ENCODE measurements at regions not wholly inside any gene's neighbourhood (a gene's known extent, or its start where the extent isn't known, plus 50 kb on each side); places are given as distances from the start of the nearest gene placed in this dataset.

GRCh38 chr18:72104851-72105250, 439.3 kb downstream of the CBLN2 start:
- no peak for DNase-seq (ENCODE audit: low spot score)
- no peak for FAIRE-seq
- in situ Hi-C loops (cut with HindIII; ENCODE audit: extremely low pct_ligation_motif_present, low pct_unique_long_range_greater_than_20kb), result no loop called here
- no peaks in the 10 kb centered on the region for H3K79me2 ChIP-seq (ENCODE audit: insufficient read depth, low read length)
- ATAC-seq, result no peak
- H3K9me3 ChIP-seq (ENCODE audit: low read length), result no peaks in the 10 kb centered on the region
- no TSS peak for BruUV-seq (replicated peaks)
- no peak overlapping the region for H3K4me2 ChIP-seq (ENCODE audit: low read depth, low read length)
- POLR2A ChIA-PET, result no interaction called here
- no peak overlapping the region for H3K9ac ChIP-seq (ENCODE audit: insufficient read depth, low read depth, low read length)
- WGBS (ENCODE audit: low lambda C conversion rate), result 10% methylated on average over 4 of the region's 4 CpGs
- H3K27ac ChIP-seq (ENCODE audit: extremely low read length, insufficient read depth, low read length), result no peak overlapping the region
- no peak overlapping the region for H2AFZ ChIP-seq (ENCODE audit: low read length)
- H3K36me3 ChIP-seq (replicated peaks in 1 of 2; ENCODE audit: control insufficient read depth in 1 of 2, insufficient read depth in 2 of 2, low read length in 2 of 2), result no peaks in the 10 kb centered on the region
- CTCF ChIA-PET (ENCODE audit: low intra/inter-chr PET ratio, low total read pairs), result no interaction called here
- H3K4me1 ChIP-seq (ENCODE audit: insufficient read depth, low read length), result no peaks in the 10 kb centered on the region
- no peaks in the 10 kb centered on the region for H3K27me3 ChIP-seq (ENCODE audit: control insufficient read depth in 1 of 2, insufficient read depth in 2 of 2, low read length in 2 of 2)
- H4K20me1 ChIP-seq (ENCODE audit: insufficient read depth, low read length), result no peaks in the 10 kb centered on the region
- no peak overlapping the region for H3K4me3 ChIP-seq (replicated peaks in 1 of 3; ENCODE audit: insufficient read depth in 1 of 3, low read depth in 2 of 3, low read length in 3 of 3)
- intact Hi-C loops (cut with micrococcal nuclease; ENCODE audit: unreplicated experiment), result no loop called here
- no peak for TF ChIP-seq ZBTB37 (CRISPR knock-in tag; IDR thresholded peaks at IDR 0.05)

- Histone ChIP-seq H3K36me3 (replicated peaks in 1 of 2; ENCODE audit: control insufficient read depth in 1 of 2, insufficient read depth in 2 of 2, low read length in 2 of 2) (no peaks in the 10 kb centered on the region), H3K27me3 (ENCODE audit: control insufficient read depth in 1 of 2, insufficient read depth in 2 of 2, low read length in 2 of 2) (no peaks in the 10 kb centered on the region), H3K79me2 (ENCODE audit: insufficient read depth, low read length) (no peaks in the 10 kb centered on the region), H3K9me3 (ENCODE audit: low read length) (0 out of 2 replicates have a peak, but pooled peaks cover 3% of the 10 kb centered on the region), H3K4me2 (ENCODE audit: low read depth, low read length) (no peak overlapping the region), H4K20me1 (ENCODE audit: insufficient read depth, low read length) (no peaks in the 10 kb centered on the region), H3K4me3 (replicated peaks in 1 of 3; ENCODE audit: insufficient read depth in 1 of 3, low read depth in 2 of 3, low read length in 3 of 3) (no peak overlapping the region), H2AFZ (ENCODE audit: low read length) (no peak overlapping the region), H3K27ac (ENCODE audit: extremely low read length, insufficient read depth, low read length) (no peak overlapping the region), H3K4me1 (ENCODE audit: insufficient read depth, low read length) (no peaks in the 10 kb centered on the region), H3K9ac (ENCODE audit: insufficient read depth, low read depth, low read length) (no peak overlapping the region)
- 0% methylated on average over 1 of the region's 2 CpGs for WGBS (ENCODE audit: low lambda C conversion rate)
- POLR2A ChIA-PET, result no interaction called here
- FAIRE-seq, result no peak
- no peak for ATAC-seq
- CTCF ChIA-PET (ENCODE audit: low intra/inter-chr PET ratio, low total read pairs), result no interaction called here
- no peak for DNase-seq (ENCODE audit: low spot score)
- no TSS peak for BruUV-seq (replicated peaks)
- in situ Hi-C loops (cut with HindIII; ENCODE audit: extremely low pct_ligation_motif_present, low pct_unique_long_range_greater_than_20kb) (no loop called here), intact Hi-C loops (cut with micrococcal nuclease; ENCODE audit: unreplicated experiment) (no loop called here)
- TF ChIP-seq ZNF180 (CRISPR knock-in tag; IDR thresholded peaks at IDR 0.05; ENCODE audit: borderline replicate concordance, low read depth), result no peak
- no peak for TF ChIP-seq AKAP8 (CRISPR knock-in tag; IDR thresholded peaks at IDR 0.05)
- no peak for TF ChIP-seq IRF2 (CRISPR knock-in tag; IDR thresholded peaks at IDR 0.05)
- no peak for TF ChIP-seq SIX1 (CRISPR knock-in tag; IDR thresholded peaks at IDR 0.05; ENCODE audit: borderline replicate concordance)
- no peak for TF ChIP-seq BCLAF1 (IDR thresholded peaks at IDR 0.05)
- TF ChIP-seq RXRB (CRISPR knock-in tag; IDR thresholded peaks at IDR 0.05; ENCODE audit: borderline replicate concordance), result no peak
- no peak for TF ChIP-seq PAX8 (CRISPR knock-in tag; IDR thresholded peaks at IDR 0.05; ENCODE audit: borderline replicate concordance)
- TF ChIP-seq DNMT1 (CRISPR knock-in tag; IDR thresholded peaks at IDR 0.05), result no peak
- no peak for TF ChIP-seq ZNF547 (CRISPR knock-in tag; IDR thresholded peaks at IDR 0.05)
- no peak for TF ChIP-seq JDP2 (CRISPR knock-in tag; IDR thresholded peaks at IDR 0.05; ENCODE audit: borderline replicate concordance)
- no peak for TF ChIP-seq ZNF556 (CRISPR knock-in tag; IDR thresholded peaks at IDR 0.05; ENCODE audit: borderline replicate concordance)
- no peak for TF ChIP-seq ZNF580 (CRISPR knock-in tag; IDR thresholded peaks at IDR 0.05; ENCODE audit: borderline replicate concordance, low read depth)
- TF ChIP-seq MATR3 (CRISPR knock-in tag; IDR thresholded peaks at IDR 0.05), result no peak
- no peak for TF ChIP-seq ZNF546 (CRISPR knock-in tag; conservative IDR thresholded peaks at IDR 0.05)
- TF ChIP-seq SP140L (CRISPR knock-in tag; IDR thresholded peaks at IDR 0.05; ENCODE audit: borderline replicate concordance), result no peak
- no peak for TF ChIP-seq ZNF224 (CRISPR knock-in tag; IDR thresholded peaks at IDR 0.05)
Observed at GRCh38 chr18:72102412-72102811, 441.7 kb downstream of the CBLN2 start.

Data from HepG2 (cell line).